ENCODE measurements at regions not wholly inside any gene's neighbourhood (a gene's known extent, or its start where the extent isn't known, plus 50 kb on each side); places are given as distances from the start of the nearest gene placed in this dataset.
"Not testable (repeated sequence)": the region's sequence is repeated elsewhere in the genome, so short reads cannot be mapped to it uniquely, and the experiment has no call there.

- TF ChIP-seq CTCF (conservative IDR thresholded peaks at IDR 0.05 in 1 of 2, IDR thresholded peaks at IDR 0.05 in 1 of 2; ENCODE audit: low read depth in 1 of 2, low read length in 2 of 2); EZH2 (IDR thresholded peaks at IDR 0.05; ENCODE audit: low read length, missing control alignments): not testable (repeated sequence)
Measured at GRCh38 chr9:67708109-67708508, 150.6 kb upstream of the ANKRD20A1 start.
